HEK293 (cell line): ENCODE measurements at regions not wholly inside any gene's neighbourhood (a gene's known extent, or its start where the extent isn't known, plus 50 kb on each side); places are given as distances from the start of the nearest gene placed in this dataset.

ENCODE experiments used
- GLI4 ChIP-seq: fragments of 450-650 bp; formaldehyde crosslinking; IDR thresholded peaks from 2 replicates; pipeline ENCODE4 v1.5.1; 2016; ENCODE audit warnings: missing biosample characterization, missing genetic modification characterization
- ZBTB7A ChIP-seq: fragments of 450-650 bp; formaldehyde crosslinking; IDR thresholded peaks from 2 replicates; pipeline ENCODE4 v1.5.1; 2016; ENCODE audit warnings: low read depth, missing biosample characterization, missing genetic modification characterization
- ZNF837 ChIP-seq: fragments of 450-650 bp; formaldehyde crosslinking; IDR thresholded peaks from 2 replicates; pipeline ENCODE4 v1.5.1; 2016; ENCODE audit warnings: missing biosample characterization, missing genetic modification characterization
- TF ChIP-seq, protein P1 (sequence below): fragments of 450-650 bp; formaldehyde crosslinking; IDR thresholded peaks from 2 replicates; pipeline ENCODE4 v1.5.1; 2016; ENCODE audit warnings: missing biosample characterization, missing genetic modification characterization
- TF ChIP-seq, protein P2 (sequence below): fragments of 450-650 bp; formaldehyde crosslinking; IDR thresholded peaks from 2 replicates; pipeline ENCODE4 v1.5.1; 2016; ENCODE audit warnings: missing biosample characterization, missing genetic modification characterization
- TF ChIP-seq, protein P3 (sequence below): fragments of 450-650 bp; formaldehyde crosslinking; IDR thresholded peaks from 2 replicates; pipeline ENCODE4 v1.5.1; 2016; ENCODE audit warnings: missing biosample characterization, missing genetic modification characterization
- TF ChIP-seq, protein P4 (sequence below): fragments of 450-650 bp; formaldehyde crosslinking; IDR thresholded peaks from 2 replicates; pipeline ENCODE4 v1.5.1; 2016; ENCODE audit warnings: missing biosample characterization, missing genetic modification characterization
- TF ChIP-seq, protein P5 (sequence below): fragments of 450-650 bp; formaldehyde crosslinking; IDR thresholded peaks from 2 replicates; pipeline ENCODE4 v1.5.1; 2016; ENCODE audit warnings: missing biosample characterization, missing genetic modification characterization

DNA sequence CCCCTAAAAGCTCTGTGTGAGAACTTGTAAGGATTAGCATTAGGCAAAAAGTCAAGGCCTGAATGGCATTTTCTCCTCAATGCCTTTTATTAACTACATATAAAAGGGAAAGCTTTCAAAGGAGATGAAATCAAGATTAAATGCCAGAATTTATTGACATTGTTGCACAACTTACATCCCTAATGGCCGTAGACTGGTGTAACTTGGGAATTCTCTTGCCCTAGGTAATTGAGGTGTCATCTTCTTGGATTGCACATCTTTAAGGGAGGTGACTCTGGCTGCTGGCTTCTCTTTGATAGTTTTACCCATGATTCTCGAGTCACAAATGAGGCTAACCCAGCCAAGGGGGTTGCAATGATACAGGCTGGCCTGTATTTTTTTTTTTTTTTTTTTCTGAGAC is 249.1 kb downstream of the TBL1XR1 start:
- TF ChIP-seq GLI4 (tag by site-specific recombination) (no peak), ZBTB7A (tag by site-specific recombination) (no peak), ZNF837 (tag by site-specific recombination) (no peak)
- TF ChIP-seq, protein P1, sequence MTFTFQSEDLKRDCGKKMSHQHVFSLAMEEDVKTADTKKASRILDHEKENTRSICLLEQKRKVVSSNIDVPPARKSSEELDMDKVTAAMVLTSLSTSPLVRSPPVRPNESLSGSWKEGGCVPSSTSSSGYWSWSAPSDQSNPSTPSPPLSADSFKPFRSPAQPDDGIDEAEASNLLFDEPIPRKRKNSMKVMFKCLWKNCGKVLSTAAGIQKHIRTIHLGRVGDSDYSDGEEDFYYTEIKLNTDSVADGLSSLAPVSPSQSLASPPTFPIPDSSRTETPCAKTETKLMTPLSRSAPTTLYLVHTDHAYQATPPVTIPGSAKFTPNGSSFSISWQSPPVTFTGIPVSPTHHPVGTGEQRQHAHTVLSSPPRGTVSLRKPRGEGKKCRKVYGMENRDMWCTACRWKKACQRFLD (tag by site-specific recombination) = no peak
- TF ChIP-seq, protein P2, sequence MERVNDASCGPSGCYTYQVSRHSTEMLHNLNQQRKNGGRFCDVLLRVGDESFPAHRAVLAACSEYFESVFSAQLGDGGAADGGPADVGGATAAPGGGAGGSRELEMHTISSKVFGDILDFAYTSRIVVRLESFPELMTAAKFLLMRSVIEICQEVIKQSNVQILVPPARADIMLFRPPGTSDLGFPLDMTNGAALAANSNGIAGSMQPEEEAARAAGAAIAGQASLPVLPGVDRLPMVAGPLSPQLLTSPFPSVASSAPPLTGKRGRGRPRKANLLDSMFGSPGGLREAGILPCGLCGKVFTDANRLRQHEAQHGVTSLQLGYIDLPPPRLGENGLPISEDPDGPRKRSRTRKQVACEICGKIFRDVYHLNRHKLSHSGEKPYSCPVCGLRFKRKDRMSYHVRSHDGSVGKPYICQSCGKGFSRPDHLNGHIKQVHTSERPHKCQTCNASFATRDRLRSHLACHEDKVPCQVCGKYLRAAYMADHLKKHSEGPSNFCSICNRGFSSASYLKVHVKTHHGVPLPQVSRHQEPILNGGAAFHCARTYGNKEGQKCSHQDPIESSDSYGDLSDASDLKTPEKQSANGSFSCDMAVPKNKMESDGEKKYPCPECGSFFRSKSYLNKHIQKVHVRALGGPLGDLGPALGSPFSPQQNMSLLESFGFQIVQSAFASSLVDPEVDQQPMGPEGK (tag by site-specific recombination) = no peak
- TF ChIP-seq, protein P3, sequence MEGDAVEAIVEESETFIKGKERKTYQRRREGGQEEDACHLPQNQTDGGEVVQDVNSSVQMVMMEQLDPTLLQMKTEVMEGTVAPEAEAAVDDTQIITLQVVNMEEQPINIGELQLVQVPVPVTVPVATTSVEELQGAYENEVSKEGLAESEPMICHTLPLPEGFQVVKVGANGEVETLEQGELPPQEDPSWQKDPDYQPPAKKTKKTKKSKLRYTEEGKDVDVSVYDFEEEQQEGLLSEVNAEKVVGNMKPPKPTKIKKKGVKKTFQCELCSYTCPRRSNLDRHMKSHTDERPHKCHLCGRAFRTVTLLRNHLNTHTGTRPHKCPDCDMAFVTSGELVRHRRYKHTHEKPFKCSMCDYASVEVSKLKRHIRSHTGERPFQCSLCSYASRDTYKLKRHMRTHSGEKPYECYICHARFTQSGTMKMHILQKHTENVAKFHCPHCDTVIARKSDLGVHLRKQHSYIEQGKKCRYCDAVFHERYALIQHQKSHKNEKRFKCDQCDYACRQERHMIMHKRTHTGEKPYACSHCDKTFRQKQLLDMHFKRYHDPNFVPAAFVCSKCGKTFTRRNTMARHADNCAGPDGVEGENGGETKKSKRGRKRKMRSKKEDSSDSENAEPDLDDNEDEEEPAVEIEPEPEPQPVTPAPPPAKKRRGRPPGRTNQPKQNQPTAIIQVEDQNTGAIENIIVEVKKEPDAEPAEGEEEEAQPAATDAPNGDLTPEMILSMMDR (tag by site-specific recombination) = no peak
- TF ChIP-seq, protein P4, sequence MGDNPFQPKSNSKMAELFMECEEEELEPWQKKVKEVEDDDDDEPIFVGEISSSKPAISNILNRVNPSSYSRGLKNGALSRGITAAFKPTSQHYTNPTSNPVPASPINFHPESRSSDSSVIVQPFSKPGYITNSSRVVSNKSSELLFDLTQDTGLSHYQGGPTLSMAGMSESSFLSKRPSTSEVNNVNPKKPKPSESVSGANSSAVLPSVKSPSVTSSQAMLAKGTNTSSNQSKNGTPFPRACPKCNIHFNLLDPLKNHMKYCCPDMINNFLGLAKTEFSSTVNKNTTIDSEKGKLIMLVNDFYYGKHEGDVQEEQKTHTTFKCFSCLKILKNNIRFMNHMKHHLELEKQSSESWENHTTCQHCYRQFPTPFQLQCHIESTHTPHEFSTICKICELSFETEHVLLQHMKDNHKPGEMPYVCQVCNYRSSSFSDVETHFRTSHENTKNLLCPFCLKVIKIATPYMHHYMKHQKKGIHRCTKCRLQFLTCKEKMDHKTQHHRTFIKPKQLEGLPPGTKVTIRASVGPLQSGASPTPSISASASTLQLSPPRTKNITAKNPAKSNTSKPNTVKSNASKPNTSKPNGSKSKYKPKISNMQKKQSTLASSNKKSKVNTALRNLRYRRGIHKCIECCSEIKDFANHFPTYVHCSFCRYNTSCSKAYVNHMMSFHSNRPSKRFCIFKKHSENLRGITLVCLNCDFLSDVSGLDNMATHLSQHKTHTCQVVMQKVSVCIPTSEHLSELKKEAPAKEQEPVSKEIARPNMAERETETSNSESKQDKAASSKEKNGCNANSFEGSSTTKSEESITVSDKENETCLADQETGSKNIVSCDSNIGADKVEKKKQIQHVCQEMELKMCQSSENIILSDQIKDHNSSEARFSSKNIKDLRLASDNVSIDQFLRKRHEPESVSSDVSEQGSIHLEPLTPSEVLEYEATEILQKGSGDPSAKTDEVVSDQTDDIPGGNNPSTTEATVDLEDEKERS = no peak
- TF ChIP-seq, protein P5, sequence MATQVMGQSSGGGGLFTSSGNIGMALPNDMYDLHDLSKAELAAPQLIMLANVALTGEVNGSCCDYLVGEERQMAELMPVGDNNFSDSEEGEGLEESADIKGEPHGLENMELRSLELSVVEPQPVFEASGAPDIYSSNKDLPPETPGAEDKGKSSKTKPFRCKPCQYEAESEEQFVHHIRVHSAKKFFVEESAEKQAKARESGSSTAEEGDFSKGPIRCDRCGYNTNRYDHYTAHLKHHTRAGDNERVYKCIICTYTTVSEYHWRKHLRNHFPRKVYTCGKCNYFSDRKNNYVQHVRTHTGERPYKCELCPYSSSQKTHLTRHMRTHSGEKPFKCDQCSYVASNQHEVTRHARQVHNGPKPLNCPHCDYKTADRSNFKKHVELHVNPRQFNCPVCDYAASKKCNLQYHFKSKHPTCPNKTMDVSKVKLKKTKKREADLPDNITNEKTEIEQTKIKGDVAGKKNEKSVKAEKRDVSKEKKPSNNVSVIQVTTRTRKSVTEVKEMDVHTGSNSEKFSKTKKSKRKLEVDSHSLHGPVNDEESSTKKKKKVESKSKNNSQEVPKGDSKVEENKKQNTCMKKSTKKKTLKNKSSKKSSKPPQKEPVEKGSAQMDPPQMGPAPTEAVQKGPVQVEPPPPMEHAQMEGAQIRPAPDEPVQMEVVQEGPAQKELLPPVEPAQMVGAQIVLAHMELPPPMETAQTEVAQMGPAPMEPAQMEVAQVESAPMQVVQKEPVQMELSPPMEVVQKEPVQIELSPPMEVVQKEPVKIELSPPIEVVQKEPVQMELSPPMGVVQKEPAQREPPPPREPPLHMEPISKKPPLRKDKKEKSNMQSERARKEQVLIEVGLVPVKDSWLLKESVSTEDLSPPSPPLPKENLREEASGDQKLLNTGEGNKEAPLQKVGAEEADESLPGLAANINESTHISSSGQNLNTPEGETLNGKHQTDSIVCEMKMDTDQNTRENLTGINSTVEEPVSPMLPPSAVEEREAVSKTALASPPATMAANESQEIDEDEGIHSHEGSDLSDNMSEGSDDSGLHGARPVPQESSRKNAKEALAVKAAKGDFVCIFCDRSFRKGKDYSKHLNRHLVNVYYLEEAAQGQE (tag by site-specific recombination) = no peak
